ENCODE measurements at regions not wholly inside any gene's neighbourhood (a gene's known extent, or its start where the extent isn't known, plus 50 kb on each side); places are given as distances from the start of the nearest gene placed in this dataset.

- ATAC-seq (no peak), DNase-seq (ENCODE audit: low read depth, low spot score) (no peak)
- Histone ChIP-seq H3K4me1 (ENCODE audit: control insufficient read depth, insufficient read depth, low read length) (no peaks in the 10 kb centered on the region), H3K9me3 (ENCODE audit: control insufficient read depth, insufficient read depth, low read depth, low read length) (no peaks in the 10 kb centered on the region), H3K4me3 (ENCODE audit: low read depth in 2 of 2, low read length in 2 of 2) (no peak overlapping the region), H3K27me3 (ENCODE audit: control insufficient read depth, insufficient read depth, low read length) (no peaks in the 10 kb centered on the region), H3K36me3 (ENCODE audit: control insufficient read depth, insufficient read depth, low read length) (no peaks in the 10 kb centered on the region), H3K27ac (ENCODE audit: low read length) (no peak overlapping the region)
- intact Hi-C loops (cut with micrococcal nuclease; ENCODE audit: unreplicated experiment) = no loop called here
- ChIA-PET POLR2A (no interaction called here), CTCF (no interaction called here)
- no peak for TF ChIP-seq TCF7L2 (IDR thresholded peaks at IDR 0.05; ENCODE audit: low read depth, low read length)
- no peak for TF ChIP-seq CTCF (IDR thresholded peaks at IDR 0.05)
- TF ChIP-seq REST (IDR thresholded peaks at IDR 0.05; ENCODE audit: insufficient read depth in 1 of 2, low read depth in 2 of 2, low read length in 1 of 2) = no peak
- no peak for TF ChIP-seq SIN3A (IDR thresholded peaks at IDR 0.05; ENCODE audit: borderline replicate concordance, insufficient read depth, low read depth, low read length)
- TF ChIP-seq POLR2AphosphoS5 (IDR thresholded peaks at IDR 0.05; ENCODE audit: low read depth, low read length) = no peak
- in situ Hi-C loops (cut with HindIII; ENCODE audit: low pct_unique_long_range_greater_than_20kb, low sequenced_read_pairs) = no loop called here
- BruUV-seq (replicated peaks) = no TSS peak
Measured at GRCh38 chr4:176478076-176478475, 158.3 kb downstream of the SPCS3 start.

GRCh38 chr4:176479767-176480166, 160.0 kb downstream of the SPCS3 start:
- H3K36me3 ChIP-seq (ENCODE audit: control insufficient read depth, insufficient read depth, low read length) = no peaks in the 10 kb centered on the region
- H3K4me1 ChIP-seq (ENCODE audit: control insufficient read depth, insufficient read depth, low read length) = no peaks in the 10 kb centered on the region
- ATAC-seq (no peak), DNase-seq (ENCODE audit: low read depth, low spot score) (no peak)
- H3K9me3 ChIP-seq (ENCODE audit: control insufficient read depth, insufficient read depth, low read depth, low read length) = no peaks in the 10 kb centered on the region
- in situ Hi-C loops (cut with HindIII; ENCODE audit: low pct_unique_long_range_greater_than_20kb, low sequenced_read_pairs) = no loop called here
- ChIA-PET CTCF (no interaction called here), POLR2A (no interaction called here)
- TF ChIP-seq POLR2AphosphoS5 (IDR thresholded peaks at IDR 0.05; ENCODE audit: low read depth, low read length) (no peak), SIN3A (IDR thresholded peaks at IDR 0.05; ENCODE audit: borderline replicate concordance, insufficient read depth, low read depth, low read length) (no peak), CTCF (IDR thresholded peaks at IDR 0.05) (no peak), TCF7L2 (IDR thresholded peaks at IDR 0.05; ENCODE audit: low read depth, low read length) (no peak), REST (IDR thresholded peaks at IDR 0.05; ENCODE audit: insufficient read depth in 1 of 2, low read depth in 2 of 2, low read length in 1 of 2) (no peak)
- intact Hi-C loops (cut with micrococcal nuclease; ENCODE audit: unreplicated experiment) = no loop called here
- no peaks in the 10 kb centered on the region for H3K27me3 ChIP-seq (ENCODE audit: control insufficient read depth, insufficient read depth, low read length)
- no peak overlapping the region for H3K27ac ChIP-seq (ENCODE audit: low read length)
- no peak overlapping the region for H3K4me3 ChIP-seq (ENCODE audit: low read depth in 2 of 2, low read length in 2 of 2)
- no TSS peak for BruUV-seq (replicated peaks)

All from Panc1 (cell line).